ENCODE measurements at regions not wholly inside any gene's neighbourhood (a gene's known extent, or its start where the extent isn't known, plus 50 kb on each side); places are given as distances from the start of the nearest gene placed in this dataset.

DNA sequence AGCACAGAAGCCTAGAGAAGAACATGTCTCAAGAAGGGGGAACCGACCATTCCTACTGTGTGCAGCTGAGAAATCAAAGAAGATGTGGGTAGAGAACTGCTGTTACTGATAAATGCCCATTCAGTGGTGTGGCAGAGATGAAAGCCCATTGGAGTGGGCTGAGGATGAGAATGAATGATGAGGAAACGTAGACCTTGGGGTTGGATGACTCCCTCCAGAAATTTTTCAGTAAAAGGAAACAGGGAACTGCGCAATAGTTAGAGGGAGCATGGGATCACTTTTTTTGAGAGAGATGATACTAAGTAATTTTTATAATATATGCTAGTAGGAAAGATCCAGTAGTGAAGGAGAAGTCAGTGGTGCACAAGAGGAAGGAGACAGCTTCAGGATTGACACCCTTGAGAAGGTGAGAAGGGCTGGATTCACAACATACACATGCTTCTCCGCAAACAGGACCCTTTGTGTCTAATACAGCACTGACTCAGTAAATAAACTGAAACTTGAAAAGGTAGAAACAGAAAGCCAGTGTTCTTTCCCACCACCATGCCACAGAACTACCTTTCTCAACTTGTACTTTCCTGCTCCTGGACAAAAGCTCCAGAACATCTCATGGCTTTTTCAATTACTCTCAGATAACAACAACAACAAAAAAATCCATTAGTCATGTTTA is 104.7 kb upstream of the IL6 start:
- no peak for DNase-seq

DNA sequence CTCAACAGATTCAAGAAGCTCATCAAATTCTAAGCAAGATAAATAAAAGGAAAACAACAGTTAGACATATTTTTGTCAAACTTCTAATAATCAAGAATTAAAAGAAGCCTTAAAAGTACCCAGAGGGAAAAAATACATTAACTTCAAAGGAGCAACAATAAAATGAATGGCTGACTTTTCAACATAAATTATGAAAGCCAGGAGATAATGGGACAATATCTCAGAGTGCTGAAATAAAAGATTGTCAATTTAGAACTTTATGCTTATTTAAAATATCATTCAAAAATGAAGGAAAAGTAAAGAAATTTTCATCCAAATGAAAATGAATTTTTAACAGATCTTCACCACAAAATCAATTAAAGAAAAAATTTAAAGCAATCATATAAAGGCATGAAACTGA is 108.5 kb upstream of the IL6 start:
- no peak for DNase-seq

DNA sequence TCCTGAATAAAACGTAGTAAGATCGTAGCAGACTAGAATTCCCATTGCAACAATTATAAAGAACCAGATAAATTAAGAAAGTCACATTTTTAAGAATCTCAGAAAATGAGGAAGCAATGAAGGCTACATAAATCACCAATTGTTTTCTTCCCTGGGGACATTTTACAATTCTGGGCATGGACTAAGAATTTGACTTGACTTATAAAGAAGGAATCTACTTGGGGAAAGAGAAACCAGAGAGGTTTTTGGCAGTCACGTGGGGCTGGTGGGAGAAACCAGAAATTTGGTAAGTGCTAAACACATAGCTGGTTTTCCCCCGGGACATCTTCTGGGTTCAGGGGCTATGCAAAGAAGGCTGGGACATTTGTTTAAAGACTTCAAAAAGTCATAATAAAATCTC is 109.8 kb upstream of the IL6 start:
- DNase-seq: no peak

DNA sequence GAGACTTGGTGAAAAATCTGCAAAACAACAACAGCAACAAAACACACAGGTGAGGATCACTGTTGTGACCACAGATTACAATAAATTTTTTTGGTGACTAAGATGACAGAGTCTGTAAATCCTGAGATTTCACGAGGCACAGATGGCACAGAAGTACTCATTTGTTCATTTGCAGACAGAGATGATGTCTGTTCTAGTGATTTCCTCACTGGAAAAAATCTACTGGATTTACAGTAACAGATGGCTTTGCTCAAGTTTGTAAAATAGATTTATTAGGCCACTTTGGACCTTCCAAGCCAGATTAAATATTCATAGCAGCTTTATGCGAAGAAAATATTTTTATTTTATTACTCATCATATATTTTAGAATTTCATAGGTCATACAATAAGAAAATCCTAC is 113.5 kb upstream of the IL6 start:
- no peak for DNase-seq

DNA sequence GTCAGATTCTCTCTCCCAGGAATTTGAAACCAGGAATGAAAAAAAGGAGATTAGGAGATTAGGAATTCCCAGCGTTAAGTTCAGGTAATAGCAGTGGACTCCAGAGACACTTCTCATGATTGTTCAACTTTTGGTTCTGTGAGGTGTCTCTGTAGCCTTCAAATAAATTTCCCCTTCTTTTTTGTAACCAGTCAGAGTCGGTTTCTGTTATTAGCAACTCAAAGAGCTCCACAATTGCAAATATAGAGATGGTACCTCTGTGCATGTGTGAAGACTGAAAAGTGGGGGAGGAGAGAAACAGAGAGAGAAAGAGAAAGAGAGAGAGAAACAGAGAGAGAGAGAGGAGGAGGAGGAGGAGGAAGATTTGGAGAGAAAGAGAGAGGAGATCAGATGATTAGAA is 112.8 kb upstream of the STEAP1B start:
- DNase-seq: no peak

DNA sequence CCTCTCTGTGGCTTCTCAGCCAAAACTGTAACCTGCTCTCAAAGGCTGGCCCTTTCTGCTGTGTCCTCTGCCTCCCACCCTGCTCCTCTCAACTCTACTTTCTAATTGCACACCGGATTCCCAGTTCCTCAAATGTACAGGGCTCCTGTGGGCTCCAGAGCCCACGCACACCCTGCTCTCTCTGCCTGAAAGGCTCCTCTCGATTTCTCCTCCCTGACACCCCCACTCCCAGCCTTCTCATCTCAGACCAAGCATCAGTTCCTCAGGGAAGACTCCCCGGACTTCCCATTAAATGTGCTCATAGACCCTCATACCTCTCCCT is 111.7 kb upstream of the STEAP1B start:
- DNase-seq: no peak

DNA sequence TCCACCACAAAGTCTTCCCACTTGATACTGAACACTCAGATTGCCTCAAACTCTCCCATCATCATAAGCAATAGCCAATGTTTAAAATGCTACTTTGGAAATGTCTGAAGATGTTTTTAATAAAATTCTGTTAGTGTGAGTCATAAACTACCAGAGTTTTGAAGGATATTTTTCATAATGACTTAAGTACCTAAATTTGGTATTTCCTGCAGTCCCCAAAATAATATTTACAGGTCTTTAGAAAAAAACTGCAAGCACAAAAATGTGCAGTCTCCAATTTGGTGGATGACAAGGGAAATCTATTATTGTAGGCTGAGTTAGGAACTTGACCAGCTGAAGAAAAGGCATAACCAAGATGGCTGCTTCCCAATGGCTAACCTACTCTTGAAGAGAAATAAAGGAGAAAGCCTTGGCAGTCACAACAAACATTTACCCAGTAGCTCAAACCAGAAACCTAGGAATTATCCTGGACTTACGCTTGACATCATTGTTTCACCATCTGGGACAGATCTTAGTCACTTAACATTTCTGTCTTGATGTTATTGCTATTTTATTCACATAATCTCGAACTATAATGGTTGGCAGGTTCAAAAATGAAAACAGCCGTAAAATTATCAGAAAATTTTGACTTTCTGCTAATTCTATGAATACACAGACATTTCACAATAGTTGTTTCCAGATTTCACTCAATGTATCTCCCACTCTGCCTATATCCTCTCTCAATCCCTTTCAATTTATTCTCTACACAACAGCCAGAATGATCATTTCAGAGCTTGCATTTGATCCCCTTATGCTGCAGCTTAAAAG is 111.2 kb upstream of the STEAP1B start:
- DNase-seq: no peak

DNA sequence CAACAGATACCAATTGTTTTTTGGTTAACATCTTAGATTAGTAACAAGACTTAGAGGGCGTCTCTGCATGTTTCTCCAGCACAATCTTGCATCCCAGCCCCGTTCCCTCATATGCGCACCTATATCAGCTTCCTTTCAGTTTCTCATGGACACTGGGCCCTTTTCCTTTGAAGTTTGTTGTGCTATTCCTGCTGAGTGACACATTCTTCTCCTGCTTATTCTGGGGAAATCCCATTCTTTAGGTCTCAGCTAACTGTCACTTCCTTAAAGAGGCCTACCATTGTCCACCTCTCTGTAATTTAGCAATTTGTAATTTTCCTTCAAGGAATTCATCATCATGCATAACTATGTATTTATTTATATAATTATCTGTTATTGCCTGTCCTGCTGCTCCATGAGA is 110.3 kb upstream of the STEAP1B start:
- no peak for DNase-seq

DNA sequence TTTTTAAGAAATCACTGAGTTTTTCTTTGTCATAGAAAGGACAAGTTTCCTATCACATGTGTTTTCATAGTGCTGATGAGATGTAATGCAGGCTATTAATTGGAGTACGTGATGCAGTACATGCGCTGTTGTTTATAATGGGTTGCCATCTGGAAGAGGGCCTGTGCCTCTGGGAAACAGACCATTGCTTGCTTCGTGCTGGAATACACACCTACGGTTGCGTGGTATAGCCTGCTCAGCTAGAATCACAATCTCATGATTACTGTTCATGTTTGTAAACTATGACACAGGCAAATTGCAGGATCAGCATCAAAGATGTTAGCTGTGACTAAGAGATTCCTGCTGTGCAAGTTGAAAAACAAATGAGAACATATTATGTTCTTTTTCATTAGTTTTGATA is 107.2 kb upstream of the STEAP1B start:
- no peak for DNase-seq

DNA sequence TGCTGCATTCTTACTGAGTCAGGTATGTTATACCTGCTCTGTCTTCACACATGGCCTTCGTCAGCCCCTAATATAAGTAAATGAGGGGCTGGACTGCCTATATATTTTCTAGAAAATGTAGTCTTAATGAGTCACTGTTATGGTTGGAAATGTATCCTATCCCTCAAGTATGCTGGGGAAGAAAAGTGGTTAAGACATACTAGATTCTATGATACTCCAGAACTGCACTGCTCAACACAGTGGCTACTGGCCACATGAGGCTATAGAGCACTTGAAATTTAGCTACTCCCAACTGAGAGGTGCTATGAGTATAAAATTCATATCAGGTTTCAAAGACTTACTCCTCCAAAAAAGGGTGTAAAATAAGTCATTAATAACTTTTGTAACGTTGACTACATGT is 104.3 kb upstream of the STEAP1B start:
- no peak for DNase-seq

DNA sequence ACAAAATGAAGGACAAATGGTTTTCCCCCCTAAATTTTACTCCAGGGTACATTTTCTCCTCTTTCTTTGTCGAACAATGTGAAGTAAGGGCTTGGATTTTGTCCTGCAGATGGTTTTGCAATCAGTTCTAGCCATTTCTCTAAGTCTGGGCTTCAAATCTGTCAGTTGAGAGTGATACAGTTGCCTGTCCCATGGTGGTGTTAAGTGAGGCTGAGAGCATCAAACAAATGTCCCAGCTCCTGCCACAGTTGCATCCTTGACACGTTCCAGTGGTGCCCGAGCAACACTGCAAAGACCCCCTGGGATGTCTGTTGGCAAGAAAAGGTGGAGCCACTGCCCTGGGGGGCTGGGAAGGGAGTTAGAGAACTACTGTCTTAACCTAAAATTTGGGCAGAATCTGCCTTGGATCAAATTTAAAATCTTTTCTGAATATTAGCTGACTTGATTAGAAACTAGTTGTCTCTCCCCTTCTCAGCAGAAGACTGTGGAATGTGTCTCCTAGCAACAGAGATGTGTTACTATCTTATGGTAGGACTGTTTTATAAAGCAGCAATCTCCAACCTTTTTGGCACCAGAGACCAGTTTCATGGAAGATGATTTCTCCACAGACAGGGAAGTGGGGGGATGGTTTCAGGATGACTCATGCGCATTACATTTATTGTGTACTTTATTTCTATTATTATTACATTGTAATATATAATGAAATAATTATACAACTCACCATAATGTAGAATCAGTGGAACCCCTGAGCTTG is 102.0 kb upstream of the STEAP1B start:
- DNase-seq: no peak

DNA sequence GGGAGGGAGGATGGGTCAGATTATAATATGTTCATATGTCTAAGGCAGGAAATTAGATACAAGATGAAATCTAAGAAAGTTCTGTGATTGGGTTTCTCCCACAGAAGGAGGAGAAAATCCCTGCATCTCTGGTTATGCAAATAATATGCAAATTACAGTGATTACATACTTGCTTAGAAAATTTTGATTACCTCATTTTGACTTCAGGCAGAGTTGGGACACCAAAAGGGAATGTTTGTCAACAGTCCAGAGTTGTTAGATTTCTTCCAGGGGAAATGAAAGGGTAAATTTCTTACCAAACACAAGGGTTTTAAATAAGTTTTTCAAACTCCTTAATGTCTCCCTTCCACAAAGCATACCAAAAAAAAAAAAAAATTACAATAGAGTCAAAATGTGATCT is 101.4 kb upstream of the STEAP1B start:
- DNase-seq: no peak

DNA sequence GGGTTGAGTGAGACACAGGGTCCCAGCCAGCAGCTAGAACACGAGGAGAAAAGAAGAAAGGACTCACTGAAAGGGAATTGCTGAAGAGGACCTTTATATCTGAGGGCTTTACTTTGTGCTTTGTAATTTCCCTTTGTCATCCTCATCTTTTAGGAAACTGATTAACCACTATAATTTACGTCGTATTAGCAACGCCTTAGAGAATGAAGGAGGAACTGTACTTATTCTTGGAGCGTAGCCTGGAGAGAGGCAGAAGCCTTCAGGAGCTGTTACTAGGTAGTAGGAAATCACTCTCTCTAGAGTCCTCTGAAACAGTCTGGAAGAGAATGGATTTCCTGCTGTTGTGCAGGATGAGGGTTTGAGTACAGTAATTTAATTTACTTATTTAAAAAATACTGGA is 101.0 kb upstream of the STEAP1B start:
- no peak for DNase-seq

DNA sequence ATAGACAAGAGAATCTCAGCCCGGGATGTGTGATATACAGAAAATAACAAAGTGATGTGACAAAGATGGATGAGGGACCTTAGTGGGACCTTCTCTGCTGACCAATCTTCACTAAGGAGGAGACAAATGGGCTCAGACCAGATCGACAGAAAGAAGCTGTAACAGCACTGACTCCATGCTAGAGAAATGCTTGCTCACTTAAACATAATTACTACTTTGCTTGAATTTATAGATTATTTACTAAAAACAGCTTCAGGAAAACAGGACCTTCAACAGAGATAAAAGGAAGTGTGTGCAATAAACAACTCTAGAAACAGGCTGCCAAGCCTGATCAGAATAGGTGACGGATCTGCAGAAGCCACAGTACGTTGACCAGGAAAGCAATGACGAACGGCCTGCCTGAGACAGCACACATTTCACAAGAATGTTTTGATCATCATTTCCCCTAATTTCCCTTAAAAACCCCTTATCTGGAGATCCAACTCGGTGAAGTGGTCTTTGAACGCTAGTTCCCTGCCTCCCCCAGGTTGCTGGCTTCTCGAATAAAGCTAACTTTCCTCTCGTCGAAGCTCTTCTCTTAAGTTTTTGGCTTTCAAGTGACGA is 98.4 kb upstream of the STEAP1B start:
- DNase-seq: no peak

DNA sequence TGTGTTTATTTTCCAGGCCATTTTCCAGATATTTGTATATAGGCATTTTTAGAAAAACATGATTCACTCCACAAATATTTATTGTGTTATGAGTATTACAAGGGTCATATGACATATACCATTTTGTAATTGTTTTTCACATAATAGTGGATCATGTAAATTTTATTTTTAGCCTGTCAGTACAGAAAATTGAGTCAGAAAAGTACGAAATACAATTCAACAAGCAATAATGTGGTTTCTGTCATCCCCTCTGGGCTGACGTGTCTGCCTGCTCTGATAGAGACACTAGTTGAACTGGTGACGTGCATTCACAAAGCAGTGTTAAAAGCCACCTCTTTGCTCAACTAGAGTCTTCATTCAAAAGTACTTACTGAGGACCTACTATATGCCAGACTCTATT is 97.9 kb upstream of the STEAP1B start:
- DNase-seq: no peak

DNA sequence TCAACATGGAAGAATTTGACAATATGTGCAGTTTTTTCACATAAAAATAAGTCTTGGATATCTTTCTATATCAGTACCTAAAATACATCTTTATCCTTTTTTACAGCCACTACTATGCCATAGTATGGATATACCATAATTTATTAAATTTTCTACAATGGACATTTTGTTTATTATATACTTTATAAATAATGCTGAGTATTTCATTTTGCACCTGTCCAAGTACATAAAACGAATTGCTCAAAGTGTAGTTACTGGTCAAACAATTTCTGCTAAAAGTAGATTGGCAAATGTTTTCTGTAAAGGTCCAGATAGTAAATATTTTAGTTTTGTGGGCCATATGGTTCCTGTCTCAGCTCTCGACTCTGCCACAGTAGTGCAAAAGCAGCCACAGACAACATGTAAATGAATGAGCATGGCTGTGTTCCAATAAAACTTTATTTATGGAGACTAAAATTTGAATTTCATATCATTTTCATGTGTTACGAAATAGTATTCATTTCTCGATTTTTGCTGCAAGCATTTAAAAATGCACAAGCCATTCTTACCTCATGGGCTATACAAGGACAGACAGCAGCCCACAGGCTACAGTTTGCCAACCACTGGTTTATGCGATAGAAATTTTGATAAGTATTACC is 96.9 kb upstream of the STEAP1B start:
- DNase-seq: no peak

DNA sequence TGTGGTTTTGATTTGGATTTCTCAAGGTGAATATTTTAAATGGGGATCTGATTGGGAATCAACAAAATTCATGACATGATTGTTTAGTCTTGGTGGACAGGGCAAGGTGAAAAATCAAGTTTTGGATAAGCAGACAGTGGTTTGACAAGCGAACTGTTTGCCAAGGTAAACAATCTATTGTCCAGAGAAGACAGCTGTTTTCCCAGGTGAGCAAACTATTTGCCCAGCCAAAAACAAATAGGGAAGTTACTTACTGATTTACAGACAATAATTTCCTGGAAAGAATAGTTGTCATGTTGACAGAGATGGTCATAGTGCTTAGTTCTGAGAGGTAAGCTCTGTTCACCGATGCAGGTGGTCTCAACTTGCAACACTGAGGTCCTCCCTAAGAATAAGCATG is 94.0 kb upstream of the STEAP1B start:
- no peak for DNase-seq

DNA sequence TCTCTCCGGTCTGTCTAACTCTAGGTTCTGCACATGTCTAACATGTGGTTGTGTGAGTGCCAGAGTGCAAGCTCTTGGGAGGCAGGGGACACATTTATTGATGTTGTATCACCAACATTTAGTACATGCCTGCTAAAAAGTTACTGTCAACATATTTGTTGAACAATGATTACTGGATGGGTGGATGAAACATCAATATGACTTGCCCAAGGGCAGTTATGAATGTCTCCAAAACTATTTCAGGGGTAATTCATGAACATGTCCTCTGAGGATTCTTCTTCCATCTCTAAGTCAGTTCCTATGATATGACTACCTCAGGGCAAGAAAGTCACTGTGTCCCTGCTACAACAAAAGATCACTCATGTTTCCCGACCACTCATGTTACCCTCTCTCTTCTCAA is 91.3 kb upstream of the STEAP1B start:
- no peak for DNase-seq

DNA sequence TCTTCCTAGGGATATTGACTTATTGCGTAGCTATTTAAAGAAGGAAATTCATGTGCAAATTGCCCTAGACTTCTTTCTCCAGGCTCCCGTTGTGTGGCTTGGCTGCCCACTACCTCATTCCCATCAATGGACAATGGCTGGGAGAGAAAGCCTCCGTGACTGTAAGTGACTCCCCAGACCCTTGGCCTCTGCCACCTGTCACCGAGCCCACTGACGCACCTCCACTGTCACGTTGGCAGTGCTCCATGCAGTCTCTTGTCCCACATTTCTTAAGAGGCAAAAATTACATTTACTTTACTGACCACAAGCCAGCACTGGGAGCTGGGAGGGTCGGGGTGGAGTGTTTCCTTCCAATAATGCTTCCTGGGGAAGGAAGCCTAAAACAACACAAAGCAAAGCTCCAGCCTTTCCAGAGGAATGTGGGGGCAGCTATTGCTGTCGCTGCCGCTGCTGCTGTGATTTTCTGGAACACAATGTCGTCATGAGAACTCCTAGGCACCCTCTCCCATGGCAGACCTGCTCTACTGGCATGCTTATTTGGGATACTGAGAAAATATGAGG is 89.7 kb upstream of the STEAP1B start:
- no peak for DNase-seq

DNA sequence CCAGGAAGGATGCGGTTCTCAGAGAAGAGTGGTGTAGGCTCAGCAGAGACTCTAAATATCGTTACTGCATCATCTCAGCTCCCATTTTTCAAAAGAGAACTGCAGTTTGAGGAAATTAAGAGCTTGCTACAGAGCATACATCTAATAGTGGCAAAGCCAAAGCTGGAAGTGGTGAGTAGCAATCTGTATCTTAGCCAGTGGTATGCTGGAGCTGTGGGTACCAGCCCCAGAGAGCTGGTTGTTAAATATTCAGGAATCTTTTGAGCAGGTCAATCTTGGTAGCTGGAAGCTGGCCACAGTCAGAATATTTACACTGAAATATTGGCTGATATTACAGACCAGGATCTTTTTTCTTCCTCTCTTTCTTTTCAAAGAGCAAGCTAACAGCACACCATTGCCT is 88.4 kb upstream of the STEAP1B start:
- DNase-seq: no peak

DNA sequence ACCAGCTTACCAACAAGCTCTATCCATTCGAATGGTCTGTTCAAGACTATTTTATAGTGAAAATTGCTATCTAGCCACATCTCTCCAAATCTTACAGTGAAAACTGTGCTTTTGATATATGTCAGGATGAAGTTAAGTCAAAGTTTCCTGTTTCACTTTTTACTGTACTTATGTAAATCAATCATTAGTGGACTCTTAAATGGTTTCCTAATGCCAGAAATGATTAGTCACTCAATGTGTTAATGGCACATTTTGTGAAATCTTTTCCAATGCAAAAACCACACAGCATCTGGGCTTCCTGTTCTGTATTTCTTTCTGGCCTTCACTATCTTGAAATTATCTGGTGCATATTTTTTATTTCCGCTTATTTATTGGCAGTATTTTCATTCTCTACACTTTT is 87.3 kb upstream of the STEAP1B start:
- DNase-seq: no peak

DNA sequence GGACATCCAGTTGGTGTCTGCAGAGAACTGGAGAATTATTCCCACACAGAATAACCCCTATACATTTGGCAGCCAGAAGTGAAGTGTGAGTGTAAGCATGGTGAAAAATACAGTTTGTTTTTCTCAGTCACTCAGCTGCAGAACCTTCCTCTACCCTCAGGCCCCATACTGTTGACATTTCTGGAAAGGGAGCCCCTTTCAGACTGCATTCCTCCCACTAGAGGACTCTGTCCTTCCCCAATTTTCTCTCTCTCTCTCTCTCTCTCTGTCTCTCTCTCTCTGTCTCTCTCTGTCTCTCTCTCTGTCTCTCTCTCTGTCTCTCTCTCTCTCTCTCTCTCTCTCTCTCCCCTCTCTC is 86.8 kb upstream of the STEAP1B start:
- DNase-seq: no peak
